GM23338 (cell line): ENCODE measurements at regions not wholly inside any gene's neighbourhood (a gene's known extent, or its start where the extent isn't known, plus 50 kb on each side); places are given as distances from the start of the nearest gene placed in this dataset.

Source experiments
- ATAC-seq: fragments of 200-7000 bp; cut with Tn5 transposase; 3 replicates; pipeline ENCODE4 v1.9.1; 2020
- DNase-seq: peaks from one replicate; pipeline ENCODE4 v3.0.0-alpha.2; 2015; ENCODE audit warnings: low spot score
- H2AFZ ChIP-seq: fragments of 200-600 bp; sonication (generic); 2 replicates; pipeline ENCODE4 v1.8.0; 2016; ENCODE audit warnings: antibody characterized with exemption, mild to moderate bottlenecking, moderate library complexity
- H3F3A ChIP-seq: fragments of 200-600 bp; sonication (generic); replicated peaks from 2 replicates; pipeline ENCODE4 v1.8.0; 2017; ENCODE audit warnings: antibody characterized with exemption, mixed run types, low read depth
- H3K27ac ChIP-seq: fragments of 200-600 bp; sonication (generic); 2 replicates; pipeline ENCODE4 v1.6.1; 2016; ENCODE audit warnings: low read depth
- H3K27me3 ChIP-seq: fragments of 200-600 bp; sonication (generic); 2 replicates; pipeline ENCODE4 v1.8.0; 2016; ENCODE audit warnings: mild to moderate bottlenecking, mixed run types, moderate library complexity; ENCODE audit not compliant: insufficient read depth
- H3K36me3 ChIP-seq: fragments of 200-600 bp; sonication (generic); 2 replicates; pipeline ENCODE4 v1.8.0; 2016; ENCODE audit warnings: mild to moderate bottlenecking; ENCODE audit not compliant: insufficient read depth
- H3K4me1 ChIP-seq: fragments of 200-600 bp; sonication (generic); 2 replicates; pipeline ENCODE4 v1.8.0; 2016; ENCODE audit warnings: mild to moderate bottlenecking, moderate library complexity; ENCODE audit not compliant: insufficient read depth
- H3K4me2 ChIP-seq: fragments of 200-600 bp; sonication (generic); 2 replicates; pipeline ENCODE4 v1.7.1; 2017; ENCODE audit warnings: mixed run types
- H3K4me3 ChIP-seq: fragments of 200-600 bp; sonication (generic); 2 replicates; pipeline ENCODE4 v1.6.1; 2016; ENCODE audit warnings: mixed run types
- H3K79me2 ChIP-seq: fragments of 200-600 bp; sonication (generic); replicated peaks from 2 replicates; pipeline ENCODE4 v1.8.0; 2017; ENCODE audit warnings: mild to moderate bottlenecking; ENCODE audit not compliant: insufficient read depth
- H3K9me2 ChIP-seq: fragments of 200-600 bp; sonication (generic); 2 replicates; pipeline ENCODE4 v1.8.0; 2017; ENCODE audit not compliant: insufficient read depth
- H4K20me1 ChIP-seq: fragments of 200-600 bp; sonication (generic); replicated peaks from 2 replicates; pipeline ENCODE4 v1.8.0; 2017; ENCODE audit warnings: mild to moderate bottlenecking; ENCODE audit not compliant: insufficient read depth
- H3K27ac Mint-ChIP-seq: 2 replicates; pipeline ENCODE4 v1.8.0; 2020; ENCODE audit warnings: inconsistent platforms, mild to moderate bottlenecking, moderate library complexity, mixed read lengths
- H3K27me3 Mint-ChIP-seq: 3 replicates; pipeline ENCODE4 v1.8.0; 2022; ENCODE audit warnings: low read depth, mild to moderate bottlenecking, moderate library complexity, mixed read lengths, inconsistent platforms; ENCODE audit not compliant: insufficient read depth, poor library complexity
- H3K36me3 Mint-ChIP-seq: 3 replicates; pipeline ENCODE4 v1.8.0; 2021; ENCODE audit warnings: low read depth, mild to moderate bottlenecking, inconsistent platforms, moderate library complexity, mixed read lengths
- H3K4me1 Mint-ChIP-seq: 3 replicates; pipeline ENCODE4 v1.8.0; 2020; ENCODE audit warnings: mild to moderate bottlenecking, inconsistent platforms, mixed read lengths
- H3K4me3 Mint-ChIP-seq: 3 replicates; pipeline ENCODE4 v1.8.0; 2021; ENCODE audit warnings: moderate library complexity, mild to moderate bottlenecking, inconsistent platforms, mixed read lengths
- H3K9me3 Mint-ChIP-seq: 3 replicates; pipeline ENCODE4 v1.8.0; 2020; ENCODE audit warnings: moderate library complexity, mild to moderate bottlenecking, inconsistent platforms, mixed read lengths
- CTCF ChIP-seq, 2 experiments: fragments of 200-600 bp in 1 of 2; sonication (generic) in 1 of 2; conservative IDR thresholded peaks; 2 replicates each; pipeline versions ENCODE4 v1.5.1 to v1.6.1; 2016 to 2017; ENCODE audit warnings: antibody characterized with exemption in 2 of 2, low read depth in 2 of 2, mild to moderate bottlenecking in 2 of 2, moderate library complexity in 1 of 2
- EZH2 ChIP-seq: fragments of 200-600 bp; sonication (generic); IDR thresholded peaks from one replicate; pipeline ENCODE4 v1.8.0; 2017; ENCODE audit warnings: antibody characterized with exemption, mild to moderate bottlenecking, low read depth; ENCODE audit not compliant: unreplicated experiment
- EZH2phosphoT487 ChIP-seq: fragments of 200-600 bp; sonication (generic); IDR thresholded peaks from one replicate; pipeline ENCODE4 v1.8.1; 2018; ENCODE audit warnings: antibody characterized with exemption; ENCODE audit not compliant: unreplicated experiment
- JUNB ChIP-seq: IDR thresholded peaks from one replicate; pipeline ENCODE4 v1.6.1; 2016; ENCODE audit warnings: antibody characterized with exemption; ENCODE audit not compliant: unreplicated experiment
- NANOG ChIP-seq: IDR thresholded peaks from 2 replicates; pipeline ENCODE4 v1.6.1; 2016; ENCODE audit warnings: antibody characterized with exemption, borderline replicate concordance
- POLR2AphosphoS5 ChIP-seq: IDR thresholded peaks from 2 replicates; pipeline ENCODE4 v1.6.1; 2016; ENCODE audit warnings: antibody characterized with exemption, low read depth
- REST ChIP-seq: IDR thresholded peaks from one replicate; pipeline ENCODE4 v1.6.1; 2018; ENCODE audit warnings: antibody characterized with exemption; ENCODE audit not compliant: unreplicated experiment
- STAT1 ChIP-seq: IDR thresholded peaks from one replicate; pipeline ENCODE4 v1.6.1; 2016; ENCODE audit warnings: antibody characterized with exemption; ENCODE audit not compliant: unreplicated experiment
- ZNF331 ChIP-seq: fragments of 250-450 bp; sonication (Bioruptor Pico); IDR thresholded peaks from 2 replicates; pipeline ENCODE4 v1.5.0; 2020; ENCODE audit warnings: low read depth, mild to moderate bottlenecking, moderate library complexity
- ZNF462 ChIP-seq: fragments of 250-450 bp; sonication (Bioruptor Pico); IDR thresholded peaks from 2 replicates; pipeline ENCODE4 v1.5.0; 2020; ENCODE audit warnings: mild to moderate bottlenecking, moderate library complexity
- TF ChIP-seq, protein P1 (sequence below): IDR thresholded peaks from 2 replicates; pipeline ENCODE4 v1.6.1; 2016; ENCODE audit warnings: antibody characterized with exemption

DNA sequence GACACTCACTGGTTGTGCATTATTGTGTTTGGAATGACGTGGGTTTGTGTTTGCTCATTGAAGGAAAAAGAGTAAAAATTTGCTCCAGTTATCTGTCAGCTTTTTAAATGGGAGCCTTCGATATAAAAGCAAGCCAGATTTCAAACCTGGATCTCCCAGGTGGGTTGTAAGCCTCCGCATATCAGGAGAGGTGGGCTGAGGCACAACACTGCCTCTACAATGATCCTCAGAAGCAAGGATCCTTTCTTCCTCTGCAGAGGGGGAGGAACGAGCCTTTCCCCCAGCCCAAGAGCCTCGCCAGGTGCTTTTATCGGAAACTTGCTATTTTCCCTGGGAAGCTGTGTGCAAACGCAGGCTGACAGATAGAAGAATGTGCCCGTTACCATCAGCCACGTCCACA lies 331.0 kb upstream of the MGMT start:
- no peaks in the 10 kb centered on the region for H3K9me2 ChIP-seq
- no peaks in the 10 kb centered on the region for H3K27me3 ChIP-seq
- no peak overlapping the region for H3K4me2 ChIP-seq
- no peaks in the 10 kb centered on the region for H3F3A ChIP-seq
- Mint-ChIP-seq H3K4me1 (peaks cover 37% of the 10 kb centered on the region), H3K27me3 (peaks cover 2% of the 10 kb centered on the region), H3K4me3 (no peak overlapping the region), H3K27ac (0 out of 2 replicates have a peak overlapping the region, but pooled peaks have one; percentile 38), H3K9me3 (no peaks in the 10 kb centered on the region), H3K36me3 (no peaks in the 10 kb centered on the region)
- H2AFZ ChIP-seq: peak overlapping the region; percentile 58
- H3K27ac ChIP-seq: no peak overlapping the region
- TF ChIP-seq ZNF331 (no peak), EZH2 (no peak), REST (no peak), JUNB (no peak), NANOG (no peak), STAT1 (no peak), EZH2phosphoT487 (no peak), POLR2AphosphoS5 (no peak), ZNF462 (CRISPR knock-in tag) (no peak), CTCF (conservative IDR thresholded peaks at IDR 0.05; ENCODE audit: low read depth in 2 of 2) (no peak)
- TF ChIP-seq, protein P1, sequence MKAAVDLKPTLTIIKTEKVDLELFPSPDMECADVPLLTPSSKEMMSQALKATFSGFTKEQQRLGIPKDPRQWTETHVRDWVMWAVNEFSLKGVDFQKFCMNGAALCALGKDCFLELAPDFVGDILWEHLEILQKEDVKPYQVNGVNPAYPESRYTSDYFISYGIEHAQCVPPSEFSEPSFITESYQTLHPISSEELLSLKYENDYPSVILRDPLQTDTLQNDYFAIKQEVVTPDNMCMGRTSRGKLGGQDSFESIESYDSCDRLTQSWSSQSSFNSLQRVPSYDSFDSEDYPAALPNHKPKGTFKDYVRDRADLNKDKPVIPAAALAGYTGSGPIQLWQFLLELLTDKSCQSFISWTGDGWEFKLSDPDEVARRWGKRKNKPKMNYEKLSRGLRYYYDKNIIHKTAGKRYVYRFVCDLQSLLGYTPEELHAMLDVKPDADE: no peak
- peaks cover 28% of the 10 kb centered on the region for H3K4me1 ChIP-seq
- ATAC-seq (peak; percentile 51; the same call in 2 of the 3 replicates), DNase-seq (no peak)
- H4K20me1 ChIP-seq: no peaks in the 10 kb centered on the region
- H3K4me3 ChIP-seq: no peak overlapping the region
- no peaks in the 10 kb centered on the region for H3K79me2 ChIP-seq
- H3K36me3 ChIP-seq: no peaks in the 10 kb centered on the region
